ENCODE measurements at regions not wholly inside any gene's neighbourhood (a gene's known extent, or its start where the extent isn't known, plus 50 kb on each side); places are given as distances from the start of the nearest gene placed in this dataset.

DNA sequence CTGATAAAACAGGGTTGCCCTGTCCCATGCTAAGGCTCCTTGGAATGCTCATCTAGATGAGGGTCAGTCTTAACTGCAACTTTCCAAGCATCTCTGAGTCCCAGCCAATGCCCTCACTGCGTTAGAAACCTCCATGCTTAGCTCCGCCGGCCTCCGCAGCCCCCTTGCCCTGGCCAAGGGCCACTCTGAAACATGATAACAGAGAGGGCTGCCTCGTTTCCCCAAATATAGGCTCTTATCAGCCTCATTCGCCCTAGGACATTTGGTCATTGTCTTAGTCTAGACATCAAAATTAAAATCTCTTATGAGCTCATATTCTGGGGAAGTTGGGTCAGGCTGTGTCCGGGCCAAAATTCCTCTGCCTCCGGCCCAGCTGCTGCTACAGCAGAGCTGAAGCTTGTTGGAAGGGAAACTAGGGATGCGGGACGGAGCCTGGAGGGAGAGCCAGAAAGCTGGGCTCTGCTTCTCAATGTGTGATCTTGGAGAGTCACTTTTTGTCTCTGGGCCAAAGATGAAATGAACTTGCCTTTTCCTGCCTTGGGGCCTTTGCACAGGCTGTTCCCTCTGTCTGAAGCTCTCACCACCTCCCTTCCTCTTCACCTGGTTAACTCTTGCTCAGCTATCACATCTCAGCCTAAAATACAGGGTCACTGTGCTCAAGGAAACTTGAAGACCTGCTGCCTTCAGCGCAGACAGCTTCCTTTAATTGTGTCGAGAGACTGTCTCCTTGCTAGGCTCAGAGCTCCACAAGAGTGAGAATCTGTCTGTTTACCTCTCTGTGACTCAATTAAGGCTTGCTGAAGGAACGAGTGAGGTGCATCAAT is 191.3 kb downstream of the RGS3 start:
- Histone ChIP-seq H3K9me3 (replicated peaks; ENCODE audit: insufficient read depth, low read length) (no peaks in the 10 kb centered on the region), H2AFZ (ENCODE audit: low read length) (no peak overlapping the region), H3K27me3 (replicated peaks; ENCODE audit: insufficient read depth, low read length) (0 out of 2 replicates have a peak, but pooled peaks cover 4% of the 10 kb centered on the region), H4K20me1 (ENCODE audit: insufficient read depth, low read length) (no peaks in the 10 kb centered on the region), H3F3A (ENCODE audit: insufficient read depth, low read length) (no peaks in the 10 kb centered on the region), H3K27ac (ENCODE audit: low read length) (no peak overlapping the region), H3K4me2 (ENCODE audit: low read depth, low read length) (no peak overlapping the region), H3K4me3 (ENCODE audit: low read length) (no peak overlapping the region), H3K9ac (ENCODE audit: low read length) (no peak overlapping the region), H3K79me2 (ENCODE audit: low read length) (no peaks in the 10 kb centered on the region), H3K9me2 (replicated peaks; ENCODE audit: insufficient read depth, low read length) (no peaks in the 10 kb centered on the region), H3K4me1 (ENCODE audit: low read length) (no peaks in the 10 kb centered on the region), H3K36me3 (replicated peaks; ENCODE audit: insufficient read depth, low read length) (no peaks in the 10 kb centered on the region)
- TF ChIP-seq EZH2phosphoT487 (IDR thresholded peaks at IDR 0.05; ENCODE audit: low read length): no peak
- TF ChIP-seq, protein P1, sequence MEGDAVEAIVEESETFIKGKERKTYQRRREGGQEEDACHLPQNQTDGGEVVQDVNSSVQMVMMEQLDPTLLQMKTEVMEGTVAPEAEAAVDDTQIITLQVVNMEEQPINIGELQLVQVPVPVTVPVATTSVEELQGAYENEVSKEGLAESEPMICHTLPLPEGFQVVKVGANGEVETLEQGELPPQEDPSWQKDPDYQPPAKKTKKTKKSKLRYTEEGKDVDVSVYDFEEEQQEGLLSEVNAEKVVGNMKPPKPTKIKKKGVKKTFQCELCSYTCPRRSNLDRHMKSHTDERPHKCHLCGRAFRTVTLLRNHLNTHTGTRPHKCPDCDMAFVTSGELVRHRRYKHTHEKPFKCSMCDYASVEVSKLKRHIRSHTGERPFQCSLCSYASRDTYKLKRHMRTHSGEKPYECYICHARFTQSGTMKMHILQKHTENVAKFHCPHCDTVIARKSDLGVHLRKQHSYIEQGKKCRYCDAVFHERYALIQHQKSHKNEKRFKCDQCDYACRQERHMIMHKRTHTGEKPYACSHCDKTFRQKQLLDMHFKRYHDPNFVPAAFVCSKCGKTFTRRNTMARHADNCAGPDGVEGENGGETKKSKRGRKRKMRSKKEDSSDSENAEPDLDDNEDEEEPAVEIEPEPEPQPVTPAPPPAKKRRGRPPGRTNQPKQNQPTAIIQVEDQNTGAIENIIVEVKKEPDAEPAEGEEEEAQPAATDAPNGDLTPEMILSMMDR (IDR thresholded peaks at IDR 0.05; ENCODE audit: low read length): no peak
- no peak for TF ChIP-seq EZH2 (optimal IDR thresholded peaks at IDR 0.05; ENCODE audit: low read depth, low read length)
- no peak for DNase-seq

DNA sequence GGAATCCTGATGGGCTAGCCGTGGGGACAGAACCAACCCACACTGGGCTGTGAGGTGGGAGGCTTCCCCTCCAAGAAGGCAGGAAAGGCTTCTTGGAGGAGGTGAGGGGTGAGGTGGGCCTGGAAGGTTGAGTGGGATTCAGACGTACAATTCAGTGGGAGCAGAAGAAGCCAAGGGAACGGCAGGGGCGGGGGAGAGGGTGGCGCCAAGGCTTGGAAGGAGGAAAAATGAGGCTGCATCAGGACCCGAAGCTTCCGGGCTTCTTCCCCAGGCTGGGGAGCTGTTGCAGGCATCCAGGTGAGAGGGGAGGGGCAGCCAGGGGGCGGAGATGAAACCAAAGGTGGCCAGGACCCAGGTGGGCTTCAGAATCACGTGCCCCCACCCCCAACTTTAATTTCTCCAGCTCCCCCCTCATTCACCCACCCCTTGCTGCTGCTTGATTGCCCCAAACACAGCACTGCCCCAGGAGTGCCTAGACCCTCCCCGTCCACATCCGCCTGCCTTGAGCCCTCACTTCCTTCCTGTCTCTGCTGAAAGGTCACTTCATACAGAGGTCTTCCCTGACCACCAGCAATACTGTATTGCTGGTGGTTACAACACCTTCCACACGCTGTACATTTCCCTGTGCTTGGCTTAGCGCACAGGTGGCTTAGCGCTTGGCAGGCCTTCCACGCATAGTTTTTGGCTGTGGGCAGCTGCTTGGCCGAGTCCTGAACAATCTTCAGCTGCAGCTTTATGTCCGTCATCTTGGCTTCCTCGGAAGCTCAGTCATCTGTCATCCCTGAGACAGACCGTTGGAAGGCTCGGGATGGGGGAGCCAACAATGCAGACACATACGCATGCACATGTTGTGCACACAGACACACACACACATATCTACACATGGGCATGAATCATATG is 193.5 kb downstream of the RGS3 start:
- Histone ChIP-seq H3K9me3 (replicated peaks; ENCODE audit: insufficient read depth, low read length) (no peaks in the 10 kb centered on the region), H3K27me3 (replicated peaks; ENCODE audit: insufficient read depth, low read length) (0 out of 2 replicates have a peak, but pooled peaks cover 4% of the 10 kb centered on the region), H3F3A (ENCODE audit: insufficient read depth, low read length) (no peaks in the 10 kb centered on the region), H4K20me1 (ENCODE audit: insufficient read depth, low read length) (no peaks in the 10 kb centered on the region), H3K27ac (ENCODE audit: low read length) (no peak overlapping the region), H2AFZ (ENCODE audit: low read length) (no peak overlapping the region), H3K9ac (ENCODE audit: low read length) (no peak overlapping the region), H3K9me2 (replicated peaks; ENCODE audit: insufficient read depth, low read length) (no peaks in the 10 kb centered on the region), H3K36me3 (replicated peaks; ENCODE audit: insufficient read depth, low read length) (no peaks in the 10 kb centered on the region), H3K4me3 (ENCODE audit: low read length) (no peak overlapping the region), H3K4me1 (ENCODE audit: low read length) (no peaks in the 10 kb centered on the region), H3K4me2 (ENCODE audit: low read depth, low read length) (no peak overlapping the region), H3K79me2 (ENCODE audit: low read length) (no peaks in the 10 kb centered on the region)
- no peak for DNase-seq
- TF ChIP-seq, protein P1 (IDR thresholded peaks at IDR 0.05; ENCODE audit: low read length): no peak
- no peak for TF ChIP-seq EZH2 (optimal IDR thresholded peaks at IDR 0.05; ENCODE audit: low read depth, low read length)

DNA sequence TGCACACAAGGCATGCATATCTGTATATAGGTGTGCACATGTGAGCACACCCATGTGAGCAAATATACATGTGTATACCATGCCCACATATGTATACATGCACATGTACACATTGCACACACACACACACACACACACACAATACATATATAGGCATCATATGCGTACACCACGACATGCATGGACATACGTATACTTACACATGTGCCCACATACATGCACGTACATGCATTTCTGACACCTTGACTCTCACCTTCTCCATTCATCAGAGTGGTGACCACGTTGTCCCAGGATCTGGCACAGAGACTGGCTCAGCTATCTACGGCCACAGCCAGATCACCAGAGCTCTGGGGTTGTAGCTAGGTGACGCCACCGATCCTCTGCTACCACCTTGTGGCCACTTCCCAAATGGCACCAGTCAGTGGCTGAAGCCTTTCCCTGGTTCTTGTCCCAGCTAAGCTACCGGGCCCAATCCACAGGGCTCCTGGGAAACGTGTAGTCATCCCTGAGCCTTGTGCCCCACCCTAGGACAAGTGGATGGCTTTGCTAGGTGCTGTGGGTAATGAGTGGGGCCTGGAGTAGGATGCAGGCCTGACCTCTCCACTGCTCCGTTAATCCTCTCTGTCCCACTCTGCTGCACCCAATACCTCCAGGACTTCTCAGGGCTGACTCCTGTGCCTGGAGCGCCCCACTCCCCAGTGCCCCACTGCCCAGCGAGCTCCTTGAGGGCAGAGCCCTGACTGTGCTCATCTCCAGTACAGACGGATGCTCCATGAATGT is 194.4 kb downstream of the RGS3 start:
- Histone ChIP-seq H3F3A (ENCODE audit: insufficient read depth, low read length) (no peaks in the 10 kb centered on the region), H3K4me2 (ENCODE audit: low read depth, low read length) (no peak overlapping the region), H3K4me3 (ENCODE audit: low read length) (no peak overlapping the region), H3K4me1 (ENCODE audit: low read length) (no peaks in the 10 kb centered on the region), H3K27me3 (replicated peaks; ENCODE audit: insufficient read depth, low read length) (0 out of 2 replicates have a peak, but pooled peaks cover 4% of the 10 kb centered on the region), H3K79me2 (ENCODE audit: low read length) (no peaks in the 10 kb centered on the region), H3K27ac (ENCODE audit: low read length) (no peak overlapping the region), H3K9me2 (replicated peaks; ENCODE audit: insufficient read depth, low read length) (no peaks in the 10 kb centered on the region), H3K9ac (ENCODE audit: low read length) (no peak overlapping the region), H3K9me3 (replicated peaks; ENCODE audit: insufficient read depth, low read length) (no peaks in the 10 kb centered on the region), H3K36me3 (replicated peaks; ENCODE audit: insufficient read depth, low read length) (no peaks in the 10 kb centered on the region), H4K20me1 (ENCODE audit: insufficient read depth, low read length) (no peaks in the 10 kb centered on the region), H2AFZ (ENCODE audit: low read length) (no peak overlapping the region)
- TF ChIP-seq, protein P1 (IDR thresholded peaks at IDR 0.05; ENCODE audit: low read length): peak; percentile 93
- no peak for TF ChIP-seq EZH2 (optimal IDR thresholded peaks at IDR 0.05; ENCODE audit: low read depth, low read length)
- peak; percentile 74 for DNase-seq

Measured in MM.1S (cell line).